Esophagus (tissue), 2 donors: ENCODE measurements at regions not wholly inside any gene's neighbourhood (a gene's known extent, or its start where the extent isn't known, plus 50 kb on each side); places are given as distances from the start of the nearest gene placed in this dataset.

Experiments
- H3K27ac ChIP-seq, 2 donors: one replicate each; pipeline ENCODE4 v1.5.1; 2013; ENCODE audit warnings: low read depth in 2 of 2, mild to moderate bottlenecking in 2 of 2, inconsistent platforms in 1 of 2, low read length in 1 of 2, moderate library complexity in 1 of 2
- H3K27me3 ChIP-seq, 2 donors: one replicate each; pipeline ENCODE4 v1.6.1; 2013; ENCODE audit warnings: low read length in 2 of 2, control low read depth in 1 of 2, mild to moderate bottlenecking in 1 of 2; ENCODE audit not compliant: insufficient read depth in 2 of 2, control insufficient read depth in 1 of 2
- H3K36me3 ChIP-seq, 2 donors: one replicate each; pipeline ENCODE4 v1.6.1; 2013; ENCODE audit warnings: low read length in 1 of 2; ENCODE audit not compliant: control insufficient read depth in 2 of 2, insufficient read depth in 2 of 2
- H3K4me1 ChIP-seq, 2 donors: one replicate each; pipeline ENCODE4 v1.6.1; 2013; ENCODE audit warnings: low read length in 1 of 2; ENCODE audit not compliant: control insufficient read depth in 2 of 2, insufficient read depth in 2 of 2
- H3K4me3 ChIP-seq, 2 donors: one replicate each; pipeline ENCODE4 v1.5.1; 2013; ENCODE audit warnings: low read length in 2 of 2, mild to moderate bottlenecking in 2 of 2, low read depth in 1 of 2, moderate library complexity in 1 of 2
- H3K9me3 ChIP-seq, 2 donors: one replicate each; pipeline ENCODE4 v1.6.1; 2013; ENCODE audit warnings: mild to moderate bottlenecking in 2 of 2, low read depth in 1 of 2, low read length in 1 of 2, moderate library complexity in 1 of 2; ENCODE audit not compliant: control insufficient read depth in 2 of 2, insufficient read depth in 1 of 2
- WGBS, 2 donors: extraction: QIAGEN DNeasy Blood & Tissue Kit; methylation state at CpG; one replicate each; pipeline ENCODE4 v1.1.7; 2013; 5-methylcytosine and 5-hydroxymethylcytosine counted together
- donor health status: healthy with polysubstance abuse.
- donor health status: Bipolar disorder and iron deficiency.

GRCh38 chr6:164795056-164795815, 514.2 kb downstream of the C6orf118 start:
- H3K4me3 ChIP-seq, result no peak overlapping the region
- H3K4me1 ChIP-seq, result no peaks in the 10 kb centered on the region
- H3K36me3 ChIP-seq, result no peaks in the 10 kb centered on the region
- peaks cover 0 to 2% of the 10 kb centered on the region in 2 donors for H3K9me3 ChIP-seq
- no peak overlapping the region for H3K27ac ChIP-seq
- WGBS, 2 donors, result 59 to 61% methylated on average over 9 of the region's 9 CpGs
- no peaks in the 10 kb centered on the region for H3K27me3 ChIP-seq

GRCh38 chr6:164792666-164793065, 516.7 kb downstream of the C6orf118 start:
- H3K27ac ChIP-seq, result no peak overlapping the region
- no peaks in the 10 kb centered on the region for H3K36me3 ChIP-seq
- H3K4me3 ChIP-seq, result no peak overlapping the region
- H3K9me3 ChIP-seq, result peaks cover 0 to 2% of the 10 kb centered on the region in 2 donors
- H3K27me3 ChIP-seq, result no peaks in the 10 kb centered on the region
- no peaks in the 10 kb centered on the region for H3K4me1 ChIP-seq
- 57 to 67% methylated on average over 1 of the region's 1 CpG for WGBS, 2 donors

DNA sequence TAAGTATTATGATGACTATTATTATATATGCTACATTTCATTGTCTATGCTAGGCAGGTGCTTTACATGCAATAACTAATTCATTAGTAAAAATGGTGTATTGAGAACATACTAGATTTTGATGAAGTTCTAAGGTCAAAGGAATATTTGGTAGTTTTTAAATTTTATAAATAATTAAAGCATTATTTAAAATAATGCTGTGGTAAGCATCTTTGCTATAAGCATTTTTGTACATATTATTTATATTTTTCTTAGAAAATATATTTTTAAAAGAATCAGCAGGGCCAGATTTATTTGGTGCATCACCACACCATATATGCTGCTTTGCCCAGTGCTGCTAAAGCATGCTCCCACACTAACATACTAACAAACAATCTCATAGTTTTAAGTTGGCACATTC, 517.9 kb downstream of the C6orf118 start:
- Histone ChIP-seq H3K27me3 (no peaks in the 10 kb centered on the region), H3K36me3 (no peaks in the 10 kb centered on the region), H3K4me3 (no peak overlapping the region), H3K27ac (no peak overlapping the region), H3K9me3 (no peaks in the 10 kb centered on the region), H3K4me1 (no peaks in the 10 kb centered on the region)

DNA sequence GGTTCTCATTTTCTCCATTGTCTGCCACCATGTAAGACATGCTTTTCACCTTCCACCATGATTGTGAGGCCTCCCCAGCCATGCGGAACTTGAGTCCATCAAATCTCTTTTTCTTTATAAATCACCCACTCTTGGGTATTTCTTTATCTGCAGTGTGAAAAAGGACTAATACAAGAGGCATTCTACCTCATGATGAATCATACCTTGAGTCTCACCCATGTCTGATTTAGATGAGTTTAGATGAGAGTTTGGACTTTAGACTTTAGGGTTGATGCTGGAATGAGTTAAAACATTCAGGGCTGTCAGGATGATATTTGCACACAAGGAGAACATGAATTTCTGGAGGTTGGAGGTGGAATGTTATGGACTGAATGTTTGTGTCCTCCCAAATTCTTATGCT, 545.6 kb downstream of the C6orf118 start:
- H3K27ac ChIP-seq, result no peak overlapping the region
- H3K27me3 ChIP-seq, result no peaks in the 10 kb centered on the region
- H3K9me3 ChIP-seq, result peaks cover 0 to 2% of the 10 kb centered on the region in 2 donors
- H3K36me3 ChIP-seq, result no peaks in the 10 kb centered on the region
- WGBS, 2 donors, result 84 to 92% methylated on average over 1 of the region's 1 CpG
- no peak overlapping the region for H3K4me3 ChIP-seq
- no peaks in the 10 kb centered on the region for H3K4me1 ChIP-seq

GRCh38 chr6:164757451-164757850, 552.0 kb downstream of the C6orf118 start:
- 81 to 83% methylated on average over 2 of the region's 2 CpGs for WGBS, 2 donors
- H3K9me3 ChIP-seq, result peaks cover 2 to 3% of the 10 kb centered on the region in 2 donors
- no peak overlapping the region for H3K27ac ChIP-seq
- H3K4me3 ChIP-seq, result no peak overlapping the region
- H3K4me1 ChIP-seq, result no peaks in the 10 kb centered on the region
- H3K27me3 ChIP-seq, result no peaks in the 10 kb centered on the region
- H3K36me3 ChIP-seq, result no peaks in the 10 kb centered on the region

- Histone ChIP-seq H3K4me1 (no peaks in the 10 kb centered on the region), H3K4me3 (no peak overlapping the region), H3K27me3 (no peaks in the 10 kb centered on the region), H3K36me3 (no peaks in the 10 kb centered on the region), H3K9me3 (peaks cover 2 to 3% of the 10 kb centered on the region in 2 donors), H3K27ac (no peak overlapping the region)
- 79 to 81% methylated on average over 8 of the region's 8 CpGs for WGBS, 2 donors
These were observed 552.7 kb downstream of the C6orf118 start for GRCh38 chr6:164756723-164757122.

GRCh38 chr6:164756142-164756541, 553.3 kb downstream of the C6orf118 start:
- WGBS, 2 donors, result 59 to 66% methylated on average over 3 of the region's 3 CpGs
- H3K4me3 ChIP-seq, result no peak overlapping the region
- H3K9me3 ChIP-seq, result peaks cover 2 to 3% of the 10 kb centered on the region in 2 donors
- no peaks in the 10 kb centered on the region for H3K27me3 ChIP-seq
- no peak overlapping the region for H3K27ac ChIP-seq
- no peaks in the 10 kb centered on the region for H3K4me1 ChIP-seq
- no peaks in the 10 kb centered on the region for H3K36me3 ChIP-seq

DNA sequence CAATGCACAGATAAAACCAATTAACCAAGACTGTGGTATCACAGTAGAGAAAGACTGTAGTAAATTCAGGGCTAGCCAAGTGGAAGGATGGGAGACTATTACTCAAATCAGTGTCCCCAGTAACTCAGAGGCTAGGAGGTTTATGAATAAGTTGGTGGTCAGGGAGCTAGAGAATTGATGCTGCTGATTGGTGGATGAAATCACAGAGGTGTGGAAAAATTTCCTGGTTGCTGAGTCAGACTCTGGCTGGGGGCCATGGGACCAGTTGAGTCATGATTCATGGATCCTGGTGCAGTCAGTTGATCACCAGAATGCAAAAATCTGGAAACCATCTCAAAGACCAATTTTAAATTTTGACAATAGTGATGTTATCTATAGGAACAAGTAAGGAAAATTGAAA, 555.9 kb downstream of the C6orf118 start:
- H3K4me1 ChIP-seq, result no peaks in the 10 kb centered on the region
- H3K36me3 ChIP-seq, result no peaks in the 10 kb centered on the region
- H3K27me3 ChIP-seq, result no peaks in the 10 kb centered on the region
- H3K27ac ChIP-seq, result no peak overlapping the region
- no peak overlapping the region for H3K4me3 ChIP-seq
- peaks cover 0 to 3% of the 10 kb centered on the region in 2 donors for H3K9me3 ChIP-seq

GRCh38 chr6:164751395-164751794, 558.0 kb downstream of the C6orf118 start:
- H3K4me3 ChIP-seq, result no peak overlapping the region
- H3K9me3 ChIP-seq, result peaks cover 0 to 5% of the 10 kb centered on the region in 2 donors
- WGBS, 2 donors, result 83 to 84% methylated on average over 5 of the region's 5 CpGs
- no peak overlapping the region for H3K27ac ChIP-seq
- H3K27me3 ChIP-seq, result no peaks in the 10 kb centered on the region
- no peaks in the 10 kb centered on the region for H3K4me1 ChIP-seq
- no peaks in the 10 kb centered on the region for H3K36me3 ChIP-seq

GRCh38 chr6:164750128-164750527, 559.3 kb downstream of the C6orf118 start:
- H3K27ac ChIP-seq, result no peak overlapping the region
- peaks cover 0 to 5% of the 10 kb centered on the region in 2 donors for H3K9me3 ChIP-seq
- no peak overlapping the region for H3K4me3 ChIP-seq
- 64 to 74% methylated on average over 3 of the region's 3 CpGs for whole genome bisulfite sequencing, 2 donors
- H3K4me1 ChIP-seq, result no peaks in the 10 kb centered on the region
- H3K27me3 ChIP-seq, result no peaks in the 10 kb centered on the region
- H3K36me3 ChIP-seq, result no peaks in the 10 kb centered on the region
